SK-N-SH (cell line): ENCODE measurements at regions not wholly inside any gene's neighbourhood (a gene's known extent, or its start where the extent isn't known, plus 50 kb on each side); places are given as distances from the start of the nearest gene placed in this dataset.

Experiments used
- CTCF ChIA-PET: fragments of 300-600, 350-600 bp; formaldehyde crosslinking; extraction: SDS; loops from one replicate; lab custom pipeline; 2021; lab: Yijun Ruan, JAX
- POLR2A ChIA-PET: fragments of 350-600 bp; sonication (Branson Sonifier 250); formaldehyde crosslinking; extraction: SDS; loops from one replicate; lab custom pipeline; 2020; ENCODE audit warnings: antibody characterized with exemption, inconsistent platforms; lab: Yijun Ruan, JAX
- DNase-seq: peaks from one replicate; pipeline ENCODE4 v3.0.0; 2012
- H2AFZ ChIP-seq: fragments of 200-600 bp; sonication (generic); 2 replicates; pipeline ENCODE4 v1.8.1; 2016; ENCODE audit warnings: antibody characterized with exemption, mild to moderate bottlenecking, low read depth
- H3F3A ChIP-seq: fragments of 200-600 bp; sonication (generic); replicated peaks from 2 replicates; pipeline ENCODE3; 2016; ENCODE audit warnings: antibody characterized with exemption, mild to moderate bottlenecking; ENCODE audit not compliant: insufficient read depth
- H3K27ac ChIP-seq, 2 experiments: fragments of 200-500 bp in 1 of 2; fragments of 200-600 bp in 1 of 2; sonication (Bioruptor generic) in 1 of 2; sonication (generic), shearing (Covaris generic) in 1 of 2; 2 replicates each; pipeline versions ENCODE4 v1.5.1 to v1.6.1; 2014 to 2016; ENCODE audit warnings: low read depth in 2 of 2, inconsistent platforms in 1 of 2, low read length in 1 of 2, mild to moderate bottlenecking in 1 of 2, mixed read lengths in 1 of 2
- H3K27me3 ChIP-seq: fragments of 200-600 bp; sonication (generic), shearing (Covaris generic); 2 replicates; pipeline ENCODE4 v1.6.1; 2016; ENCODE audit warnings: mixed run types; ENCODE audit not compliant: insufficient read depth
- H3K36me3 ChIP-seq, 2 experiments: fragments of 200-500 bp in 1 of 2; fragments of 200-600 bp in 1 of 2; sonication (Bioruptor generic) in 1 of 2; sonication (generic) in 1 of 2; replicated peaks in 1 of 2; 2 replicates each; pipeline versions ENCODE3 to v1.5.1; 2014 to 2016; ENCODE audit warnings: low read length in 1 of 2, mild to moderate bottlenecking in 1 of 2; ENCODE audit not compliant: insufficient read depth in 2 of 2, control insufficient read depth in 1 of 2
- H3K4me1 ChIP-seq, 2 experiments: fragments of 200-500 bp in 1 of 2; fragments of 200-600 bp in 1 of 2; sonication (Bioruptor generic) in 1 of 2; sonication (generic), shearing (Covaris generic) in 1 of 2; 2 replicates each; pipeline versions ENCODE4 v1.5.1 to v1.6.1; 2014 to 2016; ENCODE audit warnings: low read depth in 1 of 2, low read length in 1 of 2, mixed run types in 1 of 2; ENCODE audit not compliant: insufficient read depth in 2 of 2, control insufficient read depth in 1 of 2
- H3K4me2 ChIP-seq: fragments of 200-600 bp; sonication (generic), shearing (Covaris generic); 2 replicates; pipeline ENCODE4 v1.6.1; 2017; ENCODE audit warnings: mixed run types
- H3K4me3 ChIP-seq, 2 experiments: fragments of 200-500 bp in 1 of 2; fragments of 200-600 bp in 1 of 2; sonication (Bioruptor generic) in 1 of 2; sonication (generic), shearing (Covaris generic) in 1 of 2; 2 replicates each; pipeline versions ENCODE4 v1.5.1 to v1.8.1; 2014 to 2016; ENCODE audit warnings: low read depth in 2 of 2, inconsistent platforms in 1 of 2, low read length in 1 of 2, mild to moderate bottlenecking in 1 of 2, mixed read lengths in 1 of 2, moderate library complexity in 1 of 2
- H3K79me2 ChIP-seq: fragments of 200-600 bp; sonication (generic); 2 replicates; pipeline ENCODE4 v1.8.1; 2017; ENCODE audit warnings: mild to moderate bottlenecking; ENCODE audit not compliant: insufficient read depth
- H3K9ac ChIP-seq: fragments of 200-600 bp; sonication (generic); 2 replicates; pipeline ENCODE4 v1.6.1; 2017; ENCODE audit warnings: mixed run types
- H3K9me2 ChIP-seq: fragments of 200-600 bp; sonication (generic); 2 replicates; pipeline ENCODE4 v1.6.1; 2017; ENCODE audit warnings: mixed run types
- H3K9me3 ChIP-seq: fragments of 200-600 bp; sonication (generic); 2 replicates; pipeline ENCODE4 v1.6.1; 2017; ENCODE audit warnings: mixed run types, mild to moderate bottlenecking, moderate library complexity
- H4K20me1 ChIP-seq: fragments of 200-600 bp; sonication (generic); 2 replicates; pipeline ENCODE4 v1.6.1; 2017; ENCODE audit warnings: mild to moderate bottlenecking, mixed run types; ENCODE audit not compliant: insufficient read depth
- ELF1 ChIP-seq: IDR thresholded peaks from 2 replicates; pipeline ENCODE4 v1.4.0; 2012
- FOSL2 ChIP-seq: IDR thresholded peaks from 2 replicates; pipeline ENCODE4 v1.4.0; 2012; ENCODE audit warnings: low read depth, mild to moderate bottlenecking, moderate library complexity, borderline replicate concordance
- FOXM1 ChIP-seq: IDR thresholded peaks from 2 replicates; pipeline ENCODE4 v1.4.0; 2012; ENCODE audit warnings: low read depth, mild to moderate bottlenecking
- IRF3 ChIP-seq: fragments of 150-350 bp; IDR thresholded peaks from 2 replicates; pipeline ENCODE4 v1.6.1; 2016; ENCODE audit warnings: mild to moderate bottlenecking, low read depth, low read length
- JUND ChIP-seq: IDR thresholded peaks from 2 replicates; pipeline ENCODE4 v1.4.0; 2012
- MAX ChIP-seq: IDR thresholded peaks from 2 replicates; pipeline ENCODE4 v1.4.0; 2012; ENCODE audit warnings: low read depth
- MEF2A ChIP-seq: IDR thresholded peaks from 2 replicates; pipeline ENCODE4 v1.4.0; 2012; ENCODE audit warnings: low read depth, borderline replicate concordance
- MXI1 ChIP-seq: IDR thresholded peaks from 2 replicates; pipeline ENCODE4 v1.6.1; 2012; ENCODE audit warnings: mild to moderate bottlenecking, low read depth, low read length, improper control_type of control experiment
- NFIC ChIP-seq: IDR thresholded peaks from 2 replicates; pipeline ENCODE4 v1.4.0; 2012; ENCODE audit warnings: borderline replicate concordance
- NRF1 ChIP-seq: IDR thresholded peaks from 2 replicates; pipeline ENCODE4 v1.6.1; 2012; ENCODE audit warnings: low read depth, mild to moderate bottlenecking, low read length
- POLR2AphosphoS5 ChIP-seq: IDR thresholded peaks from 2 replicates; pipeline ENCODE4 v1.6.1; 2012; ENCODE audit warnings: low read depth, low read length
- RAD21 ChIP-seq: IDR thresholded peaks from 2 replicates; pipeline ENCODE4 v1.6.1; 2012; ENCODE audit warnings: mild to moderate bottlenecking, low read length
- RCOR1 ChIP-seq: fragments of 150-350 bp; IDR thresholded peaks from 2 replicates; pipeline ENCODE4 v1.6.1; 2017; ENCODE audit warnings: antibody characterized with exemption, low read length
- RFX5 ChIP-seq: IDR thresholded peaks from 2 replicates; pipeline ENCODE4 v1.6.1; 2012; ENCODE audit warnings: mild to moderate bottlenecking, improper control_type of control experiment, low read length
- RXRA ChIP-seq: IDR thresholded peaks from 2 replicates; pipeline ENCODE4 v1.4.0; 2012; ENCODE audit warnings: low read depth, mild to moderate bottlenecking, borderline replicate concordance
- SIN3A ChIP-seq: IDR thresholded peaks from 2 replicates; pipeline ENCODE4 v1.6.1; 2012; ENCODE audit warnings: low read depth, mild to moderate bottlenecking, low read length, moderate library complexity, borderline replicate concordance
- SMC3 ChIP-seq: IDR thresholded peaks from 2 replicates; pipeline ENCODE4 v1.6.1; 2012; ENCODE audit warnings: low read depth, low read length, improper control_type of control experiment
- TCF12 ChIP-seq: IDR thresholded peaks from 2 replicates; pipeline ENCODE4 v1.4.0; 2012
- USF1 ChIP-seq: IDR thresholded peaks from 2 replicates; pipeline ENCODE4 v1.4.0; 2012; ENCODE audit warnings: low read depth, borderline replicate concordance
- YY1 ChIP-seq: IDR thresholded peaks from 2 replicates; pipeline ENCODE4 v1.4.0; 2012; ENCODE audit warnings: low read depth, mild to moderate bottlenecking
- WGBS: methylation state at CpG from one replicate; pipeline ENCODE4 v1.1.6; 2017; ENCODE audit warnings: low lambda C conversion rate; 5-methylcytosine and 5-hydroxymethylcytosine counted together
- TF ChIP-seq, protein P1 (sequence below): IDR thresholded peaks from 2 replicates; pipeline ENCODE4; 2012
- TF ChIP-seq, protein P2 (sequence below): fragments of 200-600 bp; sonication (generic); IDR thresholded peaks from 2 replicates; pipeline ENCODE4 v1.6.1; 2017; ENCODE audit warnings: antibody characterized with exemption, mild to moderate bottlenecking, moderate library complexity

DNA sequence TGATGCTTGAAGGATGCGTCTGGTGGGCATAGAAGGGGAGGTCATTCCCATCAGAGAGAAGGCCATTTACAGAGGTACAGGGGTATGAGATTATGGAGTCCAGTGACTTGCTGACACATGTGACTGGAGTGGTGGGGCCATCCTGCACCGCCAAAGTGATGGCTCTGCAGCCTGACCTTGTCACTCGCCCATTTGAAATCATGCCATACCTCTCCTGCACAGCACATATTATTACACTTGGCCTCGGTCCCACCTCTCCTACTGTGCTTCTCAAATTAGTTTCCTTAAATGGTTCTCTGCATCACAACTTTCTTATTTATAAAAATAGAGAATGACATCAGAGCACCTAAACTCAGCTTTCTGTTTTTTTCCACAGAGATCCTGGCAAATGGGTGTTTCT is 60.7 kb upstream of the HAND2 start:
- no peak overlapping the region for H2AFZ ChIP-seq
- ChIA-PET POLR2A (no interaction called here), CTCF (no interaction called here)
- no peaks in the 10 kb centered on the region for H3F3A ChIP-seq
- no peaks in the 10 kb centered on the region for H3K9me3 ChIP-seq
- H3K4me1 ChIP-seq: peaks cover 0 to 3% of the 10 kb centered on the region in 2 experiments; a peak in 3 of 4 replicates
- H3K4me2 ChIP-seq: no peak overlapping the region
- no peaks in the 10 kb centered on the region for H4K20me1 ChIP-seq
- H3K9ac ChIP-seq: no peak overlapping the region
- H3K79me2 ChIP-seq: no peaks in the 10 kb centered on the region
- WGBS: 70% methylated on average over 3 of the region's 4 CpGs
- H3K27me3 ChIP-seq: no peaks in the 10 kb centered on the region
- H3K27ac ChIP-seq: no peak overlapping the region
- no peak for DNase-seq
- TF ChIP-seq POLR2AphosphoS5: no peak
- TF ChIP-seq SMC3: no peak
- no peak for TF ChIP-seq TCF12
- TF ChIP-seq RXRA: no peak
- TF ChIP-seq RAD21: no peak
- TF ChIP-seq USF1: no peak
- TF ChIP-seq NFIC: no peak
- no peak for TF ChIP-seq JUND
- TF ChIP-seq, protein P1, sequence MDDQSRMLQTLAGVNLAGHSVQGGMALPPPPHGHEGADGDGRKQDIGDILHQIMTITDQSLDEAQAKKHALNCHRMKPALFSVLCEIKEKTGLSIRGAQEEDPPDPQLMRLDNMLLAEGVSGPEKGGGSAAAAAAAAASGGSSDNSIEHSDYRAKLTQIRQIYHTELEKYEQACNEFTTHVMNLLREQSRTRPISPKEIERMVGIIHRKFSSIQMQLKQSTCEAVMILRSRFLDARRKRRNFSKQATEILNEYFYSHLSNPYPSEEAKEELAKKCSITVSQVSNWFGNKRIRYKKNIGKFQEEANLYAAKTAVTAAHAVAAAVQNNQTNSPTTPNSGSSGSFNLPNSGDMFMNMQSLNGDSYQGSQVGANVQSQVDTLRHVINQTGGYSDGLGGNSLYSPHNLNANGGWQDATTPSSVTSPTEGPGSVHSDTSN: no peak
- no peak for TF ChIP-seq YY1
- TF ChIP-seq FOSL2: no peak
- no peak for TF ChIP-seq FOXM1
- no peak for TF ChIP-seq RCOR1
- TF ChIP-seq, all 33 proteins: peak for 0
- no peaks in the 10 kb centered on the region for H3K9me2 ChIP-seq
- H3K36me3 ChIP-seq: no peaks in the 10 kb centered on the region
- no peak overlapping the region for H3K4me3 ChIP-seq

- no peaks in the 10 kb centered on the region for H3K36me3 ChIP-seq
- 90% methylated on average over 9 of the region's 9 CpGs for WGBS
- H3K9me3 ChIP-seq: no peaks in the 10 kb centered on the region
- H3K9ac ChIP-seq: no peak overlapping the region
- no peak overlapping the region for H2AFZ ChIP-seq
- ChIA-PET CTCF (interaction anchor here (1.3 to 2.1 kb wide), 2 partner anchors 12 to 162 kb away, joined by 3 to 7 read pairs; no protein-coding TSS in a partner anchor), POLR2A (no interaction called here)
- H3K4me3 ChIP-seq: no peak overlapping the region
- no peaks in the 10 kb centered on the region for H3F3A ChIP-seq
- no peaks in the 10 kb centered on the region for H3K9me2 ChIP-seq
- H4K20me1 ChIP-seq: no peaks in the 10 kb centered on the region
- H3K79me2 ChIP-seq: no peaks in the 10 kb centered on the region
- no peak overlapping the region for H3K4me2 ChIP-seq
- no peak overlapping the region for H3K27ac ChIP-seq
- no peaks in the 10 kb centered on the region for H3K27me3 ChIP-seq
- TF ChIP-seq IRF3: no peak
- TF ChIP-seq MAX: no peak
- no peak for TF ChIP-seq JUND
- no peak for TF ChIP-seq USF1
- no peak for TF ChIP-seq MEF2A
- TF ChIP-seq RFX5: no peak
- TF ChIP-seq POLR2AphosphoS5: no peak
- no peak for TF ChIP-seq ELF1
- TF ChIP-seq, protein P1: no peak
- TF ChIP-seq, protein P2, sequence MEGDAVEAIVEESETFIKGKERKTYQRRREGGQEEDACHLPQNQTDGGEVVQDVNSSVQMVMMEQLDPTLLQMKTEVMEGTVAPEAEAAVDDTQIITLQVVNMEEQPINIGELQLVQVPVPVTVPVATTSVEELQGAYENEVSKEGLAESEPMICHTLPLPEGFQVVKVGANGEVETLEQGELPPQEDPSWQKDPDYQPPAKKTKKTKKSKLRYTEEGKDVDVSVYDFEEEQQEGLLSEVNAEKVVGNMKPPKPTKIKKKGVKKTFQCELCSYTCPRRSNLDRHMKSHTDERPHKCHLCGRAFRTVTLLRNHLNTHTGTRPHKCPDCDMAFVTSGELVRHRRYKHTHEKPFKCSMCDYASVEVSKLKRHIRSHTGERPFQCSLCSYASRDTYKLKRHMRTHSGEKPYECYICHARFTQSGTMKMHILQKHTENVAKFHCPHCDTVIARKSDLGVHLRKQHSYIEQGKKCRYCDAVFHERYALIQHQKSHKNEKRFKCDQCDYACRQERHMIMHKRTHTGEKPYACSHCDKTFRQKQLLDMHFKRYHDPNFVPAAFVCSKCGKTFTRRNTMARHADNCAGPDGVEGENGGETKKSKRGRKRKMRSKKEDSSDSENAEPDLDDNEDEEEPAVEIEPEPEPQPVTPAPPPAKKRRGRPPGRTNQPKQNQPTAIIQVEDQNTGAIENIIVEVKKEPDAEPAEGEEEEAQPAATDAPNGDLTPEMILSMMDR: no peak
- no peak for TF ChIP-seq TCF12
- no peak for TF ChIP-seq NRF1
- no peak for TF ChIP-seq MXI1
- no peak for TF ChIP-seq SIN3A
- TF ChIP-seq, all 33 proteins: peak for 0
- no peak for DNase-seq
- H3K4me1 ChIP-seq: peaks cover 0 to 3% of the 10 kb centered on the region in 2 experiments; a peak in 3 of 4 replicates
These were observed 56.0 kb upstream of the HAND2 start for GRCh38 chr4:173585876-173586572.
